GM18502 (cell line): ENCODE measurements at regions not wholly inside any gene's neighbourhood (a gene's known extent, or its start where the extent isn't known, plus 50 kb on each side); places are given as distances from the start of the nearest gene placed in this dataset.

Source experiments
- ATAC-seq: cut with Tn5 transposase; IDR thresholded peaks from one replicate; pipeline ENCODE4 v1.9.1; 2021; ENCODE audit warnings: mild to moderate bottlenecking; ENCODE audit not compliant: unreplicated experiment, poor library complexity

DNA sequence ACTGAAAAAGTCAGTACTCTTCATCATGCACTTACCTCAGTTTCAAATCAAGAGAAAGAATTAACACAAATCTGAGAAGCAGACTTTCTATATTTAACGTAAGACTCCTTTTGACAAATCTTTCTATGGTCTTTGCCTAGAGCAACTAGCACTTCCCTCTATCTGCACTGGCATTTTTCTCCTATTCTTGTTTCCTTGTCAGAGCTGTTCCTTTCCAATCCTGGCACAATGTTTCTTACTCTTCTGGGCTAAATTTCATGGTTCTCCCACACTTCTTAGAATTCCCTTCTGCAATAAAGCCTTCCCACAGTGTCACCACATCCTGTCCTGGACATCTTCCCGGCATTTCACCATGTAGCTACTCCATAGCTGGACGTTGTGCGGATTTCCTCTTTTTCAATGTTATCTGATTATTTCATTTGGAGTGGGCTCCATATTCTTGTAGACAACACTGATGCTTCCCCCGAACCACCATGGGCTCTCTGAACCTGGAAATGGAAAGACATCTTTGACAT is 144.7 kb upstream of the CTNNA2 start:
- no peak for ATAC-seq

DNA sequence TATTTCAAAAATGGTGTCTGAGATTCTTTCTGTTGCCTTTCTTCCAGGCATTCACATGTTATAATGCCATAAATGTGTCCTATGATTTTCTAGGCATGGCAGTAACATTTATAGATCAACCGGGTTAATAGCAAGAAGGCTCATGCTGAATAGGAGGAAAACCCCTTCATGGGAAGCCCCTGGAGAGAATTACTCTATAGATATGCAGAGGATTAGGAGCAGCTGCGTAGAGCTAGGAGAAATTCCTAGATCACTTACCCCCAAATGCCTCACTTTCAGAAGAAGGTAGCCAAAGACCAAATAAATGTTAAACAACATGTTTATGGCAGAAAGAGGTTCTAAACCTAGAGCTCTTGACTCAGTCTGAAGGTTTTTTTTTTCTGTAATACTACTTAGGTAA is 153.4 kb upstream of the CTNNA2 start:
- no peak for ATAC-seq

- no peak for ATAC-seq
These were observed 157.3 kb upstream of the CTNNA2 start for GRCh38 chr2:79355569-79355968.

GRCh38 chr2:79327460-79327859 is 167.9 kb upstream of the REG3A start:
- ATAC-seq = no peak

GRCh38 chr2:79320871-79321270 is 161.3 kb upstream of the REG3A start:
- ATAC-seq = no peak

- ATAC-seq = no peak
These were observed 135.4 kb upstream of the REG3A start for GRCh38 chr2:79294994-79295393.

- ATAC-seq = no peak
These were observed 133.4 kb upstream of the REG3A start for GRCh38 chr2:79292958-79293315.

GRCh38 chr2:79292239-79292957 is 132.8 kb upstream of the REG3A start:
- ATAC-seq = no peak

DNA sequence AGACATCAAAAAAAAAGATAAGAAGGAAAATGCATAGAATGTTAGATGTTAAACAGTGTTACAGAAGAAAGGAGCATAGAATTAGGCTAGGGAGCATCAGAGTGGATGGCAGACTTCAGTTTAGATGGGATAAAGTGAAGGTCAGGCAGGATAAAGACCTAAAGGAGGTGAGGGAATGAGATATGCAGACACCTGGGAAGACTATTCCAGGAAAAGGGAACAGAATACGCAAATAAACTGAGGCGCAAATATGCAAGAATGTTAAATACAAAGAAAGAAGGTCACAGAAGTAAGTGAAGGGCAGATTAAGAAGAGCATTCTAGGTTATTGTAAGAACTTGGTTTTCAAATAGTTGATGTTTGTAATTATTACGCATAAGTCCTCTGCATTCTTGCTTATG is 116.3 kb upstream of the REG3A start:
- ATAC-seq = no peak

- ATAC-seq = no peak
These were observed 115.6 kb upstream of the REG3A start for GRCh38 chr2:79275197-79275596.

- no peak for ATAC-seq
These were observed 113.1 kb upstream of the REG3A start for GRCh38 chr2:79272616-79273015.

DNA sequence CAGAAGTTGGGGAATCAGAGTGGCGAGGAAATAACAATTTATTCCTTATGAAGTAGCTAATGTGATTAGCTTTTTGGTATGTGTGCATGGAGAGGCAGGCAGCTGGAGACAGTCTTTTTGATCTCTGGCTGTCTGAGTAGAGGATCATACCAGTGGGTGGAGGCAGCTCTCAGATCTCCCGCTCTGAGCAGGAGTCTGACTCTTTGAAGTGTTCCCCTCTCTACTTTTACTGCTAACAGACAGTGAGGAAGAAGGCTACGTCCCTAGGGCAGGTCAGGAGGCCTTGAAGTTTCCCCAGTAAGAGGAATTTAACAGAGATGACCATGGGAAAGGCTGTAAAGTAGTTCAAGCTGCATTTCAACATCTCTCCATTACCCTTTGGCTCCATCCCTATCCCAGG is 111.9 kb upstream of the REG3A start:
- ATAC-seq = no peak

DNA sequence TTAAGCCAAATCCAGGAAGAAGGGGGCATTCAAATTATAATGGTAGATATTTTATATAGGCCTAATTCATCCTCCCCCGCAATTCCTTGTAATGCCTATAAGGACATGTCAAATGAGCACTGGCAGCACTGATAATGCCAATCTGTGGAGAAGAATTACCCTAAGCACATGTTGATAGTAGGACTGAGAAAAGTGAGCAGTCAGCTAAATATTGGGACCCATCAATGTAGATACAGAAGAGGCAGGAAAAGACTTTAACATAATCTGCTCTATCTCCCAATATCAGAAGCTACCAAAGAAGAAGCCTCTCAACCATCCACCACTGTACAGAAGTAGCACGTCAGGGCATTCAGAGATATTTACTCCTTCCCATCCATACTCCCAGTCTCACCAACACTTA is 101.3 kb upstream of the REG3A start:
- no peak for ATAC-seq

GRCh38 chr2:79259959-79260358 is 100.4 kb upstream of the REG3A start:
- ATAC-seq = no peak

DNA sequence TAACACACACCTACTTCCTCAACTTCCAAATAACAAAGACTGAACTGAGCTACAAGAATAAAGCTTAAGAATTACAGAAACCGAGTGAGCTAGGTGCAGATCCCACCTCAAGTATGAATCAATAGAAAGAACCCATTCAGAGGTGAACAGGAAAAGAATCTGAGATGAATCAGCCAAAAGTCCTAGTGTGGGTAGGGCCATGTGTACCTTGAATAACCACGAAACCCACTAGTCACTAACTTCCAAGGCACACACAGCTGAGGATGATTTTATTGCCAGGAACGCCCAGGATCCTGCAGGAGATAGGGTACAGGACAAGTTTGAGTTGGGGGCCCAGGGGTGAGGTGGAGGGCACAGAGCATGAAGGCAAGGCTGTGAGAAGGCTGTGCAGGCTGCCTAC is 99.7 kb upstream of the REG3A start:
- no peak for ATAC-seq

DNA sequence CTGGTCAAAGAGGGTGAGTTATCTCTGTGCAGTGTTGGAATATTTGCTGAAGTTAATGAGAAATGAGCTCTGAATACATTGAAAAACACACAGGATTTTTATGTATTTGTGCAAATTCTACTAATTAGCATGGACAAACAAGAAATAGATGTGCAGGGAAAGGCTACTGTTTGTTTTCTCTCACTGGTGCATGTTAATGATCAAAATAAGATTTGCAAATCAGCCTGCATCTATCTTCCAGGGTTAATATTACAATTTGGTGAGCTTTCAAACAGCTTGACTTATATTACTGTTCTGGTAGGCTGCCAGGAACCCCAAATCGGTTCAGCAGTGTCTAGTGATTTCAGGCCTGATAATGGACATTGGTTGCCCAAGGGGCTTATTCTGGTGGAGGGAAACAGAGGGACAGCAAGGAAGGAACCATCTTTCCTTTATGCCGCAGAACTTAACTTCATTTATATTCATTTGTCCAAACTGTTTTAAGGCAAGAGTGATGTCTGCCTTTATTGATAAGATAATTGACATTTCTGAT is 93.8 kb upstream of the REG3A start:
- no peak for ATAC-seq

- ATAC-seq = no peak
These were observed 91.1 kb upstream of the REG3A start for GRCh38 chr2:79250656-79251055.

DNA sequence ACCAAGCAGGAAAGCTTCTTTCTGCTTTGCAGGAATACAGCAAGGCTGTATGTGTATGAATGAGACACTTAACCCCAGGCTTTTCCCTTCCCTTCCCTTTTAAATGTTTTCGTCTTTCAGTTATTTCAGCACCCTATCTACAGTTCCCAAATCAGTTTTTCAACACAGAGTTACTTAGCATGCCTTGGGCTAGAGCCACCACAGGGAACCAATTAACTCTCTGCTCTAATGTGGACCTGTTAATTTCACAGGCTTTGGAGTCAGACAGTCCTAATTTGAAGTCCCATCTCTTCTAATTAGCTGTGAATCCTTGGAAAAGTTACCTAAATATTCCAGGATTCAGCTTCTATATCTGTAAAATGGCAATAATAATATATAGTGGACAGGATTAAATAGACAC is 89.2 kb upstream of the REG3A start:
- no peak for ATAC-seq

GRCh38 chr2:79235135-79235534 is 75.6 kb upstream of the REG3A start:
- no peak for ATAC-seq

- ATAC-seq = no peak
These were observed 64.0 kb upstream of the REG3A start for GRCh38 chr2:79223539-79223938.

GRCh38 chr2:79219383-79219988 is 59.9 kb upstream of the REG3A start:
- ATAC-seq = peak; percentile 86
